IPS DF 4.7 (cell line): ENCODE measurements at regions not wholly inside any gene's neighbourhood (a gene's known extent, or its start where the extent isn't known, plus 50 kb on each side); places are given as distances from the start of the nearest gene placed in this dataset.
A peak's percentile ranks its signal among the peaks of the same experiment; 100 is the strongest.

Experiments used
- DNase-seq: peaks from one replicate; pipeline ENCODE4 v3.0.0-alpha.2; 2013; ENCODE audit warnings: low spot score; ENCODE audit errors: extremely low read depth

GRCh38 chr2:57877811-57878170 is 168.8 kb upstream of the VRK2 start:
- DNase-seq = no peak

GRCh38 chr2:57878171-57878865 is 168.3 kb upstream of the VRK2 start:
- DNase-seq = no peak

- no peak for DNase-seq
Measured at GRCh38 chr2:57878866-57879210, 167.8 kb upstream of the VRK2 start.

- DNase-seq = no peak
Measured at GRCh38 chr2:57880446-57880845, 166.2 kb upstream of the VRK2 start.

- DNase-seq = no peak
Measured at GRCh38 chr2:57880967-57881366, 165.6 kb upstream of the VRK2 start.

- DNase-seq = no peak
Measured at GRCh38 chr2:57881998-57882888, 164.4 kb upstream of the VRK2 start.

- no peak for DNase-seq
Measured at GRCh38 chr2:57882895-57883515, 163.6 kb upstream of the VRK2 start.

- DNase-seq = no peak
Measured at GRCh38 chr2:57884281-57884680, 162.3 kb upstream of the VRK2 start.

GRCh38 chr2:57885742-57886141 is 160.9 kb upstream of the VRK2 start:
- no peak for DNase-seq

- no peak for DNase-seq
Measured at GRCh38 chr2:57886161-57886786, 160.3 kb upstream of the VRK2 start.

GRCh38 chr2:57888463-57888862 is 158.1 kb upstream of the VRK2 start:
- DNase-seq = no peak

- DNase-seq = no peak
Measured at GRCh38 chr2:57890464-57890863, 156.1 kb upstream of the VRK2 start.

GRCh38 chr2:57891086-57891712 is 155.4 kb upstream of the VRK2 start:
- DNase-seq = no peak

- DNase-seq = no peak
Measured at GRCh38 chr2:57892920-57893319, 153.7 kb upstream of the VRK2 start.

GRCh38 chr2:57893347-57893746 is 153.3 kb upstream of the VRK2 start:
- no peak for DNase-seq

GRCh38 chr2:57893786-57894185 is 152.8 kb upstream of the VRK2 start:
- no peak for DNase-seq

GRCh38 chr2:57894381-57894780 is 152.2 kb upstream of the VRK2 start:
- DNase-seq = no peak

GRCh38 chr2:57897920-57898319 is 148.7 kb upstream of the VRK2 start:
- no peak for DNase-seq

- no peak for DNase-seq
Measured at GRCh38 chr2:57899898-57900297, 146.7 kb upstream of the VRK2 start.

- no peak for DNase-seq
Measured at GRCh38 chr2:57902578-57902977, 144.0 kb upstream of the VRK2 start.

- DNase-seq = peak; percentile 25
Measured at GRCh38 chr2:57906152-57906732, 140.4 kb upstream of the VRK2 start.
